HG02678 (cell line): ENCODE measurements at regions not wholly inside any gene's neighbourhood (a gene's known extent, or its start where the extent isn't known, plus 50 kb on each side); places are given as distances from the start of the nearest gene placed in this dataset.
"Not testable (repeated sequence)": the region's sequence is repeated elsewhere in the genome, so short reads cannot be mapped to it uniquely, and the experiment has no call there.

Experiments used
- ATAC-seq: cut with Tn5 transposase; IDR thresholded peaks from one replicate; pipeline ENCODE4 v1.9.1; 2021; ENCODE audit warnings: mild to moderate bottlenecking, moderate library complexity; ENCODE audit not compliant: unreplicated experiment

DNA sequence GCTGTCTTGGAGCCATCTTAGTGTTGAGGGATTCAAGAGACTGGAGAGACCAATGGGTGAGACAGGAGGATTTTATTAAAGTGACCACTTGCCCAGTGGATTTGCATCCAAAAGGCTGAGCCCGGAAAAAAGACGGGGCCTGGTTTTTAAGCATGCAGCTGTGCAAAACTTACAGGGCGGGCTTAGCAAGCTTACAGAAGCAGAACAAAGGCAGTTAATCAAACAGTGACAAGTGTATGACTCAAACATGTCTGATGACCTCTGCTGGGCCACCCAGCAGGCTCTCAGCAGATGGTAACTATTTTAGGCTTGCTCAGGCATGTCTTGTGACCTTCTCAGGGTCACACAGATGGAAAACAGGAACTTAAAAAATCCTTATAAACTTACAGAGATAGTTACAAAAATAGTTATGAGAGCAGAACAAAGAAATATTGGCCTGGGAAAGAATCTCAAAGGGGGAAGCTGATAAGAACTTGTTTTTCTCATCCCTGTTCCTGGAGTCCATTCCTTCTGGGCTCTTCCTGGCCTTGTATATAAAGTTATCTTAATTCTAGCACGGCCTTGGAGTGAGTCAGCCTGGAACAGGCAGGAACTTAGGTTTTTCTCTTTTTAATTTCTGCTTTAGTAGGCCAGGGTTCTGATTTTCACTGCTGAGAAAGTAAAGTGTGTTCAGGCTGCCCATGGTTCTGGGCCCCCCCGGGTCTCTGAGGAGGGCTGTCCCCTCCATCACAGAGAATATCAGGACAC, 141.3 kb downstream of the CCDC74A start:
- not testable (repeated sequence) for ATAC-seq

DNA sequence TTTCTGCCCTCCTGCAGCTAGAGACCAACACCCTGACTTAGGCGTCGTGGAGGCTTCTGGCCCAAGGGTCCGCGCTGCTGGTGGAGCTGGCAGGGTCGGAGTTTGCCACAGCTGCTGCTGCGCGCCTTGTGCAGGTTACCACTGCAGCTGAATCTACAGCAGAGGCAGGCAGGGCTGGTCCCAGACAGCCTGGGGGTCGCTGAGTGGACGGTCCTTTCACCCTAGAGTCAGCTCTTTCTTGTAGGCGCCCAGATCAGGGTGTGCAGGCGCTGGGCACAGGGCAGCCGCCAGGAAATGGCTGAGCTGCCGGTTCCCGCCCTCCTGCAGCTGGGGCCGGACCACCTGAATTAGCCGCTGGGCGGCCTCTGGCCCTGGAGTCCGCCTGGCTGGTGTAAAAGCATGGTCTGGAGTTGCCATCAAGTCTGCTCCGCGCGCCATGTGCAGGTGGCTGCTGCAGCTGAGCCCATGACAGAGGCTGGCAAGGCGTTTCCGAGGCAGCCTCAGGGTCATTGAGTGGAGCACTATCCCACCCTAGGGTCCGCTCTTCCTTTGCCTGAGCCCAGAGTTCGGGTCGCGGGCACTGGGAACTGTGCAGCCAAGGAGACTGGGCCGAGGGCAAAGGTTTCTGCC, 144.3 kb downstream of the CCDC74A start:
- not testable (repeated sequence) for ATAC-seq

DNA sequence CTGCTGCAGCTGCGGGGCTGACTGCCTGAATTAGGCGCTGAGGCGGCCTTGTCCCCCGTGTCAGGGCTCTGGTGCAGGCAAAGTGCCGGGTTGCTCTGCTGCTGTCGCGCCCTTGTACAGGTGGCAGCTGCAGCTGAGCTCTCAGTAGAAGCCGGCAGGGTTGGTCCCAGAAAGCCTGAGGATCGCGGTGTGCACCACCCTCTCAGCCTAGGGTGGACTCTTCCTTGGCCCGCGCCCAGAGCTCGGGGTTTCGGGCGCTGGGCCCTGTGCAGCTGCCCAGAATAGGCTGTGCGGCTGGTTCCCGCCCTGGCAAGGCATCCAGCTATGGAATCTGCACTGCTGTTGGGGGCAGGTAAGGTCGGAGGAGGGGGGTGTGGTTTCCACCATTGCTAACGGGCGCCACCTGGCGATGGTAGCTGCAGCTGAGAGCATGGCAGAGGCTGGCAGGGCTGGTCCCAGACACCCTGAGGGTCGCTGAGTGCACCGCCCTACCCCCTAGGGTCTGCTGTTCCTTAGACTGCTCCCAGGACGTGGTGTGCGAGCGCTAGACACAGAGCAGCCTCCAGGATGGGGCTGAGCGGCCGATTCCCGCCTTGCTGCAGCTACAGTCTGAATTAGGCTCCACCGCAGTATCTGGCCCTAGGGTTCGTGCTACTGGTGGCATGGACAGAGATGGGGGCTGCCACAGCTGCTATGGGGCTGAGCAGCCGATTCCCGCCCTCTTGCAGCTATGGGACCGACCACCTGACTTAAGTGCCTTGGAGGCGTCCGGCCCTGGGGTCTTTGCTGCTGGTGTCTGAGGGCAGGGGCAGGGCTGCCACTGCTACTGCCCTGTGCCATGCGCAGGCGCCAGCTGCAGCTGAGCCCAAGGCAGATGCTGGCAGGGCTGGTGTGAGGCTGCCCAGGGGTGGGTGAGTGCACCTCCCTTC, 145.0 kb downstream of the CCDC74A start:
- peak; percentile 85 for ATAC-seq

DNA sequence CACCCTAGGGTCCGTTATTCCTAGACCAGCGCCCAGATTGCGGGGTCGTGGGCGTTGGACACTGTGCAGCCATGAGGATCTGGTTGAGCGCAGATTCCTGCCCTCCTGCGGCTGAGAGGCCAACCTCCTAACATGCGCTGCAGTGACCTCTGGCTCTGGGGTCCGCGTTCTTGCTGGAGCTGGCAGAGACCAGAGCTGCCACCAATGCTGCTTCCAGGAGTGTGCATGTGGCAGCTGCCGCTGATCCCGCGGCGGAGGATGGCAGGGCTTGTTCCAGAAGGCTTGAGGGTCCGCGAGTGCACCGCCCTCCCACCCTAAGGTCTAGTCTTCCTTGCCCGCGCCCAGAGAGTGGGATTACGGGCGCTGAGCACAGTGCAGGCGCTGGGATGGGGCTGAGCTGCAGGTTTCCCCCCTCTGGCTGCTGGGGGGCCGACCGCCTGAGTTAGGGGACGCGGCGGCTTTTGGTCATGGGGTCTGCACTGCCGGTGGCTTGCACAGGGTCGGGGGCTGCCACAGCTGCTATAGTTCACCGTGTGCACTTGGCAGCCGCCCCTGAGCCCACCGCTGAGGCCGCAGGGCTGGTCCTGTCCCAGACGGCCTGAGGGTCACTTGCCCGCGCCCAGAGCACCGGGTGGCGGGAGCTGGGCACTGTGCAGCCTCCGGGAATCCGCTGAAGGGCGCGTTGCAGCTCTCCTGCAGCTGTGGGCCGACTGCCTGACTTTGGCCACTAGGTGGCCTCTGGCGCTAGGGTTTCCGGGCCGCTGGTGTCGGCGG, 145.9 kb downstream of the CCDC74A start:
- ATAC-seq: peak; percentile 92

DNA sequence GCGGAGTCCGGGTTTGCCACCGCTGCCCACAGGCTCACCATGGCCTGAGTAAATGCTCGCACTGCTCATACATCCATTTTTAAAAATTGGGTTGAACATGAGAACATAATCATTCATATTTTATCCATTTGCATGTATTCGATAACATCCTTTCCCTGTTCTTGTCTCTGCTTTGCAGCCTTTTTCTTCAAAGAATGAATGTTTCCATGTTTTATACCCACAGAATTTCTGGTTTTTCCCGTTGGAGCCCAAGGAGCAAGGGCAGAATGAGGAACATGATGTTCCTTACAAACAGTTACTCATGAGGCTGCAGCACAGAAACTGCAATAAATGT, 146.5 kb downstream of the CCDC74A start:
- ATAC-seq: no peak

DNA sequence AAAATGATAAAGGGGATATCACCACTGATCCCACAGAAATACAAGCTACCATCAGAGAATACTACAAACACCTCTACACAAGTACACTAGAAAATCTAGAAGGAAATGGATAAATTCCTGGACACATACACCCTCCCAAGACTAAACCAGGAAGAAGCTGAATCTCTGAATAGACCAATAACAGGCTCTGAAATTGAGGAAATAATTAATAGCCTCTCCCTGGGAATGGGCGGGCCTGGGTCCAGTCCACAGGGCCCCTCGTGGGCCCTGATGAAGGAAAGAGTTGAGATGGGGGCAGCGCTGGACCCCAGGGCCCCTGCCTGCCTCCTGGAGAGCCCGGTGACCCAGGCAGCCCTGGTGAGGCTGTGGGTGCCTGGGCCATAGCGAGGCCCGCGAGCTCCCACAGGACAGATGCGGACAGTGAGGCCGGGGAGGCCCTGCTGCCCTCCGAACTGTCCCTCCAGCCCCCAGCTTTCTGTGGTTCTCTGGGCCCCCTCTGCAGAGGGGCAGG, 154.0 kb downstream of the CCDC74A start:
- ATAC-seq: peak; percentile 22

DNA sequence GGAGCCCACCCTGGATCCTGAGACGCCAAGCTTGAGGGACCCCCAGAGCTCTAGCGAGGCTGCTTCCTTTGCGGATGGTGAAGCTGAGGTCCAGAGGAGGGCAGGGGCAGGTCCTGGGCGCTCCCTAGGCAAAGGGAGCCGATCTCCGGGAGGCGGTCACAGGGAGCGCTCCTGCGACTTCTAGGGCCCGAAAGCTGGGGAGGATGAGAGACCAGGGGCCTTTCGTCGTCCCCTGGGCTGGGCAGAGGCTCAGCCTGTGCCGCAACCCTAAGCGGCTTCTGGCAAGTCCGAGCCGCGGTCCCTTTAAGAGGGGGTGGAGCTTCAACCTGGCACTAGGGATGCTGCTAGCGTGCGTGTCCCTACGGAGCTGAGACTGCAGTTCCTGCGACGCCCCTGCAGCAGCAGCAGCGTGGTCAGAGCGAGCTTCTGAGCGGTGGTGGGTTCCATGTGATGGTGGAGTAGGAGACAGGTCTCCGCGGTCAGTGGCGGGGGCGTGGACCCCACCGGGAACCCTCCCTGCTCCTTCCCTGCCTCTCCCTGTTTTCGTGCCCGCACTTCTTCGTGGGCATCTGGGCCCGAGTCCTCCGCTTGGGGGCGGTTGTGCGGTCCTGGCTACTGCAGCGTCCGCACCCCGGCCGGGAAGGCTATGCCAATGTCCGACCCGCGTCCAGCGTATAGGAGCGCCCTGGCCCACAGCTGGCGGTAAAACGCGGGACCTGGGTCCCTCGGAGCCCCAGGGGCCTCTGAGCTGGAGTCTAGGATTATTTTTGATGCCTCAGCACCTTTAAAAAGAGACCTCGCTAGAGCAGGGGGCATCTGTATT, 154.6 kb downstream of the CCDC74A start:
- peak; percentile 99 for ATAC-seq

DNA sequence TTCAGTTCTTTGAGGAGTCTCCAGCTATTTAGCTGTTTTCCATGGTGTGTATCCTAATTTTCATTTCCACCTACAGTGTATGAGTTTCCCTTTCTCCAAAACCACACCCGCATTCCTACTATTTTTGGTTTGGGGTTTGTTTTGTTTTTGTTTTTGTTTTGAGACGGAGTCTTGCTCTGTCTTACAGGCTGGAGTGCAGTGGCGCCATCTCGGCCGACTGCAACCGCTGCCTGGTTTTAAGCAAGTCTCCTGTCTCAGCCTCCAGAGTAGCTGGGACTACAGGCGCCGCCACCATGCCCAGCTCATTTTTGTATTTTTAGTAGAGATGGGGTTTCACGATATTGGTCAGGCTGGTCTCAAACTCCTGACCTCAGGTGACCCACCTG, 155.2 kb downstream of the CCDC74A start:
- ATAC-seq: peak; percentile 42

DNA sequence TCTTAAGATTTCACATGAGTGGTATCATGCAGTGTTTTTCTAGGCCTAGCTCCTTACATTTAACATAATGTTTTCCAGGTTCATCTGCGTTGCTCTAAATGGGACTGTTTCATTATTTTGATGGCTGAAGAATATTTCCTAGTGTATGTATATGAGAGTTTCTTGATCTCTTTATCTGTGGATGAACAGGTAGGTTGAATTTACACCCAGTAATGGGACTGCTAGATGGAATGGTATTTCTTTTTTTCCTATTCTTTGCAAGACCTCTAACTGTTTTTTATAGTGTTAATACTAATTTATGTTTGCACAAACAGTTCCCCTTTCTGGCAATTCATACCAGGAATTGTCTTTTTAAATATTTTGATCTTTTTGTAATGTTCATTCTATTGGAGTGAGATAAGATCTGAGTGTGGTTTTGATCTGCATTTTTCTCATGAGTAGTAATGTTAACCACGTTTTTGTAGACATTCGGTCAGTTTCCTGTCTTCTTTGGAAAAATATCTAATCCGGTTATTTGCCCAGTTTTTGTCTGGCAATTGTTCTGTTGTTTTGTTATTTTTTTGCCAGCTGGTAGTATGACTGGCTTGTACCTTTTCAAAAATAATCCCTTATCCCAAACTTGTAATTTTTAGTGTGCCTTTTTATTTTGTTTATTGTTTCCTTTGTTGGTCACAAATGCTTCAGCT, 157.1 kb downstream of the CCDC74A start:
- not testable (repeated sequence) for ATAC-seq

DNA sequence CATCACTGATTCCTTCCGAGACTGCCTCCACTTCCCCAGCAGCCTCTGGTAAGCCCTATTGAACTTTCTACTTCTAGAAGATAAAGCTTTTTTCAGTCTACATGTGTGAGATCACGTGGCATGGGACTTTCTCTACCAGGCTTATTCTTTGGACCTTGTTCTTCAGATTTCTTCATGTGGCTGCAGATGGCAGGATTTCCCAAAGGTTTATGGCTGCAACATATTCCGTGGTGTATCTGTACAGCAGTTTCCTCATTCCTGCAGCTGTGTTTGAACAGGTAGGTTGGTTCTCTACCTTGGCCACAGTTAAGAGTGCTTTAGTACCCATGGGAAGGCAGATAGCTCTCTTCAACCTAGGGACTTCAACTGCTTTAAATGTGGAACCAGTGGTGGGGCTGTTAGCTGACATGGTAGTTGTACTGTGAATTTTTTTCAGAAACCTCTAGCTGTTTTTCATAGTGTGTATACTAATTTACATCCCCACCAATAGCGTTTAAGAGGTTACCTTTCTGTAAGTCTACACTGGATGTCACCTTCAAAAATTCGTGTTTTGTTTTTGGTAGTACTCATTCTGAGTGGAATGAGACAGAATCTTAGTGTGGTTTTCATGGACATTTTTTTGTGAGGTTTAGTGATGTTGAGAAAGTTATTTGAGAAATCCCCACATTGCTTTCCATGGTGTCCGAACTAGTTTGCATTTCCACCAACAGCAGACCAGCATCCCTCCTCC, 158.6 kb downstream of the CCDC74A start:
- not testable (repeated sequence) for ATAC-seq

DNA sequence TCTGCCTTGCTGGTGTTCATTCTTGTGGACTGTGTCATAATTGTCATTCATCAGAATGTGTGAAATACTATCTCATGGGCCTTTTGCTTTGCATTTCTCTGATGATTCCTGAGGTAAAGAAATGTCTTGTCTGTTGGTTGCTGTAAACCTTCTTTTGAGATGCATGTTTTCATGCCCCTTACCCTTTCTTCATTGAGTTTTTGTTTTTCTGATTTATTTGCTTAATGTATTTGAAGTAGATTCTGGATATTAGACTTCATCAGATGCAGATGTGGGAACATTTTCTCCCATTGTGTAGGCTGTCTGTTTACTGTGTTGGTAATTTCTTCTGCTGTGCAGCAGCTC, 159.2 kb downstream of the CCDC74A start:
- ATAC-seq: not testable (repeated sequence)

DNA sequence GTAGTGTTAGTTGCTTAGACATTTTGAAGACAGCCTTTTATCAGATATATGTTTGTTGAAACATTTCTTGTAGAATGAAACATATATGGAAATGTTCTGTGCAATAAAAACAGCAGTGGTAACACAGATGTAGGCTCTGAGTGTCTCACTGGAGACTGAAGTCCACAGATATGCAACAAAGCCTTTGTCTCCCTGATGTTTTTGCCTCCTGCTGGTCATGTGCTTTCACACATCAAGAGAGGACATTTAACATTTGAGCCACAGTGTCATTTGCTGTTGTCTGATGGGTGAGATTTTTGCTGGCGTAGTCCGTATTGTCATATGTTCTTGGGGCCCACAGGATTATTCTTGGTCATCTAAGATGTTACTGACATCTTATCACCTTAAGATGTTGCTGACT, 161.4 kb downstream of the CCDC74A start:
- not testable (repeated sequence) for ATAC-seq

DNA sequence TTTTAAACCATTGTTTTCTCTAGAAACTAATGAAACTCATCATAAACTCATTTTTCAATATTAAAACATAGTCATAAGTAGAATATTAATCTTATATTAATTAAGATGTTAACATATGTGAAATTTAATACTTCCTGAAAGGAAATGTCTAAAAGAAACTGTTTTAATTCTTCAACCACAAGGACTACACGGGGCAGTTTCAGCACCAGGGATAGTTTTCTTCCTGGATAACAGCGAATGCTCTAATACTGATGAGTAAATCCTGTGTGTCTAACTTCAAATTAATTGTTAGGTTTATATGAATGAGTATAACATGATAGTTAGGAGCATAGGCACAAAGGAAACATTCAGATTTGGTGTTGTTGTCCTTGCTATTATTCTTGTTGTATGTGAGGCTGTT, 183.6 kb downstream of the CCDC74A start:
- not testable (repeated sequence) for ATAC-seq

DNA sequence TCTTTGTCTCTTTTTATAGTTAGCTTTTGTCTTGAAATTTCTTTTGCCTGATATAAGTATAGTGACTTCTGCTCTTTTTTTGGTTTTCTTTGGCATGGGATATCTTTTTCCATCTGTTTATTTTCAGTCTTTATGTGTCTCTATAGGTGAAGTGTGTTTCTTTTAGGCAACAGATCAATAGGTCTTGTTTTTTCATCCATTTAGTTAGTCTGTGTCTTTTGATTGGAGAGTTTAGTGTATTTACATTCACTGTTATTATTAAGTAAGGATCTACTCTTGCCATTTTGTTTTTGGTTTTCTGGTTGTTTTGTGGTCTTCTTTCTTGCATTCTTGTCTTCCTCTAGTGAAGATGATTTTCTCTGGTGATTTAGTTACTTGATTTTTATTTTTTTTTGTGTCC, 190.2 kb downstream of the CCDC74A start:
- not testable (repeated sequence) for ATAC-seq

DNA sequence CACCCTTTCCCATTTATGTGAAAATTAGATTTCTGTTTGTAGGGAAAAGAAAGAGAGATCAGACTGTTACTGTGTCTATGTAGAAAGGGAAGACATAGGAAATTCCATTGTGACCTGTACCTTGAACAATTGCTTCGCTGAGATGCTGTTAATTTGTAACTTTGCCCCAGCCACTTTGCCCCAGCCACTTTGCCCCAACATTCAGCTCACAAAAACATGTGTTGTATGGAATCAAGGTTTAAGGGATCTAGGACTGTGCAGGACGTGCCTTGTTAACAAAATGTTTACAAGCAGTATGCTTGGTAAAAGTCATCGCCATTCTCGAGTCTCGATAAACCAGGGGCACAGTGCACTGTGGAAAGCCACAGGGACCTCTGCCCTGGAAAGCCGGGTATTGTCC, 193.5 kb downstream of the CCDC74A start:
- not testable (repeated sequence) for ATAC-seq

DNA sequence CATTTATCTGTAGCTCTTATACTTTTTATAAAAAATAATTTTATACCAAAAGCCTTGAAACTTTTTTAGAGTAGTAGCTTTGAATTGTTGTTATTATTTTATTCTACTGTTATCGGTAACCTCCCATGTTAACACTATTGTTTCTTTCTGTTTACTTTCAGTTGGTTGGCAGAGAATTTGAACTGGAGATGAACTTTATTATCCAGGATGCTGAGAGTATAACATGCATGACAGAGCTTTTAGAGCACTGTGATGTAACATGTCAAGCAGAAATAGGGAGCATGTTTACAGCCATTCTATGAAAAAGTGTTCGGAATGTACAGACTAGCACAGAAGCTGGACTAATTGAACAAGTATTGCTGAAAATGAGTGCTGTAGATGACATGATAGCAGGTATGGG, 194.6 kb downstream of the CCDC74A start:
- not testable (repeated sequence) for ATAC-seq

DNA sequence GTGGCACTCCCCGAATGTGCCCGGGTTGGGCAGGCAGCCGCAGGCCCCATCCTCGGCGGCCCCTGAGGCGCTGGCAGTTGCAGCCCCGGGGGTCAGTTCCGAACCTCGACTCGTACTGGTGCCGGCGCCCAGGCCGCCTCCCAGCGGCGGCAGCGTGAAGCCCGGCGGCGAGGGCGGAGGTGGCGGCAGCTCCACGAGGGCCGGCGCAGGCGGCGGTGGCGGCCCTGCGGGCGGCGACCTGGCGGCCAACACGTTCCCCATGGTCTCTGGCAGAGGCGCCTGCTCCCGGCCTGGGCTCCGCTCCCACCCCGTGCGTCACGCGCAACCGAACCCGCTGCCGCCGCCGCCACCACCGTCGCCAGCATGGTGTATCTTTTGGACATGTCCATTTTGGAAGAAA, 196.3 kb downstream of the CCDC74A start:
- no peak for ATAC-seq

DNA sequence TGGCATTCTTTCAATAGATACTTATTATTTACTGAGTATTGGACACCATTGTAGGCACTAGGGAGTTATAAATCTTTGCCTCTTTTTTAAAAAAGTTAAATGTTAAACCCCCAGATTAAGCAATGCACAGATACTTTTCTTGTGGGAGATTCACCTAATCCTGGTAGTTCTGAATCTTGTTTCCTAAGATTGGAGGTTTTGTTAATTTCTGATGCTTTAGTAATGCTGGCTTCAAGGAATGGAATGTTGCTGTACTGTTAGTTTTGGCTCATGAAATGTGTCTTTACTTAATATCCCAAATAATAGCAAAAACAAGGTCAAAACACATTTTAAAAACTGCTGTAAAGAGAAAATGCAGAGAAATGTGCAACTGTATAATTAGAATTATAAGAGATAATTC, 200.8 kb downstream of the CCDC74A start:
- not testable (repeated sequence) for ATAC-seq

DNA sequence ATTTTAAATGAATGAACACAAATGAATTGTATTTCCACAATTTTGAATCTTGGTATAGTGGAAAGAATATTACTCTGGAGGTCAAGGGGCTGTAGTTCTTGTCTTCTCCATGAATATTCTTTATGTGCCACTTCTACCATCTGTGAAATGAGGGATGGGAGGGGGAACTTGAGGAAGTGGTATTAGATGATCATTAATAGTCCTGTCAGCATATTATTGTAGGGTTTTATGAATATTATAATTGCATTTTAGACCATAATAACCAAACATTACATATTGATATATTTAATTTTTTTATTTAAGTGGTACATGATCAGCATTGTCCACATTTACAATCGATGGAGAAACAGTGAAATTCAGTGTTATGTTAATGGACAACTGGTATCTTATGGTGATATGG, 205.8 kb downstream of the CCDC74A start:
- not testable (repeated sequence) for ATAC-seq
